ENCODE measurements at regions not wholly inside any gene's neighbourhood (a gene's known extent, or its start where the extent isn't known, plus 50 kb on each side); places are given as distances from the start of the nearest gene placed in this dataset.

DNA sequence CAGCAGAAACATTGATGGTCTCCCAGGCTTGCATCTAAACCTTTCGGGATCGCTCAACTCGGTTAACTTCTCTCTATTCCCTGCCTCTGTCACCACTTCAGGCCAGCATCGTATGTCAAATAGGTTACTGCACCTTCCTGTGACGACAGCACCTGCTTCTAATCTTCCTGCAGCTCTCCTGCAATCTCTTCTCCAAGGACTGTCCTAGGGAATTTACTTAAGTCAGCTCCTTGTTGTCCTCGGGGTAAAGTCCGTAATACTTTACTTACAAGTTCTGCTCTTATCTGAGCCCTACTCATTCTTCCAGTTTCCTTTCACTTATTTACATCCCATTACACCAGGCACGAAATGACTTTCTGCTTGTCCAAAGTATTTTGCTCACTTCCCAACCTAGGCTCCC lies 372.7 kb upstream of the AKR1E2 start:
- TF ChIP-seq EZH2phosphoT487 (IDR thresholded peaks at IDR 0.05; ENCODE audit: low read depth, severe bottlenecking, unreplicated experiment) = no peak
- no peak for TF ChIP-seq EZH2 (IDR thresholded peaks at IDR 0.05; ENCODE audit: borderline replicate concordance)
- Histone ChIP-seq H3K9me3 (ENCODE audit: low read depth) (no peaks in the 10 kb centered on the region), H3K4me3 (no peak overlapping the region), H3K9me2 (replicated peaks; ENCODE audit: insufficient read depth) (no peaks in the 10 kb centered on the region), H3K4me1 (ENCODE audit: insufficient read depth) (peaks cover 7% of the 10 kb centered on the region), H2AFZ (no peak overlapping the region), H3K27ac (peak overlapping the region; percentile 66), H3K4me2 (peak overlapping the region; percentile 31), H3K79me2 (no peaks in the 10 kb centered on the region), H3K27me3 (no peaks in the 10 kb centered on the region), H3K36me3 (replicated peaks; ENCODE audit: insufficient read depth, low read depth) (no peaks in the 10 kb centered on the region), H4K20me1 (ENCODE audit: insufficient read depth, poor library complexity, severe bottlenecking) (no peaks in the 10 kb centered on the region)
- WGBS (ENCODE audit: low lambda C conversion rate, missing lambda C conversion rate) = 39% methylated on average over 8 of the region's 8 CpGs
- DNase-seq (ENCODE audit: low spot score) = peak; percentile 62

DNA sequence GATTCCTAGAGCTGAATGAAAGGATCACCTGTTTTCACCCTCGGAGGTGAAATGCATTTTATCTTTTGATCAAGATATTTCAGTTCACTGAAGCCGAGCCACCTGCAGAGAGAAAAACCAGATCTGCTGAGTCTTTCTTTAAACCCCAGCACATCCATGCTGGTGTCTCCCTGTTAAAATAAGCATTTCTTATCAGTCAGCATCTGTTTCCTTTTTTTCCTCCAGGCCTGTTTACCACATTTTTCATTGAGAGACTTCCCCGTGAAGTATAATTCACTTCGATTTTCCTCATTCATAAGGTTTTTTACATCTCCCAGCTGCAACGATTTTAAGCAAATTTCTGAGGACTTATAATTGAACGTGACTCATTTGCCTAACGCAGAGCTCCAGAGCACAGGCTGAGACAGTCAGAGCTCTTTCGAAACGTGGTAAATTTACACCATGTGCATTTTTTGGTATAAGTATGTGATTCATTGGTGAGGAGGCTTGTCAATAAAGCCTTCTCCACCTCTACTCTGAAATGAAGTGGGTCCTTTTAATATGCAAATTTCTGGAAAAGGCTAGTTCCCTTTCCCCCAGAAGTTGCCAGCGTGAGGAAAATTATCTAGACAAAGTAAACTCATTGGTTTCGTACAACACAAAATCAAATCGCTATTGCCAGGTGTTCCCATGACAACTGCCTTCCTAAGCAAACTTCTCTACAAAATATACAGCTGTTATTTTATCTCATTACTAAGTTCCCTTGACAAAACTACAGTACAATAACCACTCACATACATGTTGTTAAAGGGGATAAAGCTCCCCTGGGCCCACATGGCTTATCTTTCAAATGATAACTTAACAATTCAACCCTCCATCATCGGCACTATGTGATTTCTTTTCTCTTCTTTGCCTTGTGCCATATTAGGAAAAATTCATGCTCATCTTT lies 374.8 kb upstream of the AKR1E2 start:
- H3K4me2 ChIP-seq = peak overlapping the region; percentile 22
- no peak overlapping the region for H3K27ac ChIP-seq
- no peaks in the 10 kb centered on the region for H3K27me3 ChIP-seq
- H3K4me3 ChIP-seq = no peak overlapping the region
- DNase-seq (ENCODE audit: low spot score) = no peak
- TF ChIP-seq EZH2phosphoT487 (IDR thresholded peaks at IDR 0.05; ENCODE audit: low read depth, severe bottlenecking, unreplicated experiment) = no peak
- TF ChIP-seq, protein P1, sequence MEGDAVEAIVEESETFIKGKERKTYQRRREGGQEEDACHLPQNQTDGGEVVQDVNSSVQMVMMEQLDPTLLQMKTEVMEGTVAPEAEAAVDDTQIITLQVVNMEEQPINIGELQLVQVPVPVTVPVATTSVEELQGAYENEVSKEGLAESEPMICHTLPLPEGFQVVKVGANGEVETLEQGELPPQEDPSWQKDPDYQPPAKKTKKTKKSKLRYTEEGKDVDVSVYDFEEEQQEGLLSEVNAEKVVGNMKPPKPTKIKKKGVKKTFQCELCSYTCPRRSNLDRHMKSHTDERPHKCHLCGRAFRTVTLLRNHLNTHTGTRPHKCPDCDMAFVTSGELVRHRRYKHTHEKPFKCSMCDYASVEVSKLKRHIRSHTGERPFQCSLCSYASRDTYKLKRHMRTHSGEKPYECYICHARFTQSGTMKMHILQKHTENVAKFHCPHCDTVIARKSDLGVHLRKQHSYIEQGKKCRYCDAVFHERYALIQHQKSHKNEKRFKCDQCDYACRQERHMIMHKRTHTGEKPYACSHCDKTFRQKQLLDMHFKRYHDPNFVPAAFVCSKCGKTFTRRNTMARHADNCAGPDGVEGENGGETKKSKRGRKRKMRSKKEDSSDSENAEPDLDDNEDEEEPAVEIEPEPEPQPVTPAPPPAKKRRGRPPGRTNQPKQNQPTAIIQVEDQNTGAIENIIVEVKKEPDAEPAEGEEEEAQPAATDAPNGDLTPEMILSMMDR (IDR thresholded peaks at IDR 0.05; ENCODE audit: poor library complexity) = no peak
- TF ChIP-seq EZH2 (IDR thresholded peaks at IDR 0.05; ENCODE audit: borderline replicate concordance) = no peak
- 48% methylated on average over 13 of the region's 13 CpGs for WGBS (ENCODE audit: low lambda C conversion rate, missing lambda C conversion rate)
- no peaks in the 10 kb centered on the region for H4K20me1 ChIP-seq (ENCODE audit: insufficient read depth, poor library complexity, severe bottlenecking)
- H3K36me3 ChIP-seq (replicated peaks; ENCODE audit: insufficient read depth, low read depth) = no peaks in the 10 kb centered on the region
- no peaks in the 10 kb centered on the region for H3K9me2 ChIP-seq (replicated peaks; ENCODE audit: insufficient read depth)
- H3K4me1 ChIP-seq (ENCODE audit: insufficient read depth) = peaks cover 7% of the 10 kb centered on the region
- H2AFZ ChIP-seq = no peak overlapping the region
- no peaks in the 10 kb centered on the region for H3K9me3 ChIP-seq (ENCODE audit: low read depth)
- no peaks in the 10 kb centered on the region for H3K79me2 ChIP-seq

DNA sequence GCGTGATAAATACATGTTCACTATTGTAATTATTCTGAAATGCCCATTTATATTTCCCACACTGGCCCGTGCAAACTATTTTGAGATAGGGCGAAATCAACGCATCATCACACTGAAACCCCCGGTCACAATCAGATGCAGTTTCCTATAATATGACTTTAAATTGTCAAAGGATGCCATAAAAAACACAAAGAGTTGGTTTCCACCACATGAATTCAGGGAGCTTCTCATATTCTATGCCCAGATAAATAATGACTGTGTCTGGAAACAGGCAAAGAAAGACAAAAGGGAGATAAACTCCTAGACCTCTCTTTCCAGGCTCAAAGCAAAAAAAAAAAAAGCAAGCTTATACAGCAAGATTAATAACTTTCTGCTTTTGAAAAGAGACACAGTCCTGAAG lies 375.8 kb upstream of the AKR1E2 start:
- WGBS (ENCODE audit: low lambda C conversion rate, missing lambda C conversion rate) = 95% methylated on average over 5 of the region's 5 CpGs
- DNase-seq (ENCODE audit: low spot score) = no peak
- no peak overlapping the region for H3K27ac ChIP-seq
- H4K20me1 ChIP-seq (ENCODE audit: insufficient read depth, poor library complexity, severe bottlenecking) = no peaks in the 10 kb centered on the region
- peaks cover 7% of the 10 kb centered on the region for H3K4me1 ChIP-seq (ENCODE audit: insufficient read depth)
- no peaks in the 10 kb centered on the region for H3K27me3 ChIP-seq
- no peaks in the 10 kb centered on the region for H3K79me2 ChIP-seq
- H3K36me3 ChIP-seq (replicated peaks; ENCODE audit: insufficient read depth, low read depth) = no peaks in the 10 kb centered on the region
- H3K4me3 ChIP-seq = no peak overlapping the region
- H3K9me2 ChIP-seq (replicated peaks; ENCODE audit: insufficient read depth) = no peaks in the 10 kb centered on the region
- no peak overlapping the region for H3K4me2 ChIP-seq
- TF ChIP-seq EZH2 (IDR thresholded peaks at IDR 0.05; ENCODE audit: borderline replicate concordance) = no peak
- TF ChIP-seq, protein P1 (IDR thresholded peaks at IDR 0.05; ENCODE audit: poor library complexity) = no peak
- no peak for TF ChIP-seq EZH2phosphoT487 (IDR thresholded peaks at IDR 0.05; ENCODE audit: low read depth, severe bottlenecking, unreplicated experiment)
- H2AFZ ChIP-seq = no peak overlapping the region
- no peaks in the 10 kb centered on the region for H3K9me3 ChIP-seq (ENCODE audit: low read depth)

DNA sequence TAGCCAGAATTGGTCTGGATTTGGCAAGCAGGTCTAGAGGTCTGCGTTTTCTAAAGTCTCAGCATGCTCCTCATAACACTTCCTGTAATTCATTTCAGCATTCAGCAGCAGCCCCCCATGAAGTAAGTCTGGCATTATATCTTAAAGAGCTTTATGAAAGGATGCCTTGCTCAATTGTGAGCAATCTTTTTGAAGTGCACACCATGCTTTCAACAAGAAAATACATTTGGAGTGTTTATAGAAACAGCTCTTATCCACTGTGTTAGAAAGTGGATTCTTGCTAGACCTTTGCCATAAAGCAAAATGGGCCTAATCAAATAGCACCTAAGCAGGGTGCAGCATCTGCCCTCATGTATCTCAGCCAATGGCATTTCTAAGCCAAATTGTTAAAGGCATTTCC lies 378.0 kb upstream of the AKR1E2 start:
- no peak overlapping the region for H3K4me2 ChIP-seq
- no peak overlapping the region for H2AFZ ChIP-seq
- no peaks in the 10 kb centered on the region for H3K9me2 ChIP-seq (replicated peaks; ENCODE audit: insufficient read depth)
- H3K79me2 ChIP-seq = no peaks in the 10 kb centered on the region
- H3K4me1 ChIP-seq (ENCODE audit: insufficient read depth) = no peaks in the 10 kb centered on the region
- no peaks in the 10 kb centered on the region for H3K27me3 ChIP-seq
- no peaks in the 10 kb centered on the region for H3K36me3 ChIP-seq (replicated peaks; ENCODE audit: insufficient read depth, low read depth)
- H3K27ac ChIP-seq = no peak overlapping the region
- WGBS (ENCODE audit: low lambda C conversion rate, missing lambda C conversion rate) = 46% methylated on average over 1 of the region's 1 CpG
- H3K4me3 ChIP-seq = no peak overlapping the region
- H4K20me1 ChIP-seq (ENCODE audit: insufficient read depth, poor library complexity, severe bottlenecking) = no peaks in the 10 kb centered on the region
- TF ChIP-seq, protein P1 (IDR thresholded peaks at IDR 0.05; ENCODE audit: poor library complexity) = no peak
- no peak for TF ChIP-seq EZH2phosphoT487 (IDR thresholded peaks at IDR 0.05; ENCODE audit: low read depth, severe bottlenecking, unreplicated experiment)
- no peak for TF ChIP-seq EZH2 (IDR thresholded peaks at IDR 0.05; ENCODE audit: borderline replicate concordance)
- no peak for DNase-seq (ENCODE audit: low spot score)
- H3K9me3 ChIP-seq (ENCODE audit: low read depth) = no peaks in the 10 kb centered on the region
